ENCODE measurements at regions not wholly inside any gene's neighbourhood (a gene's known extent, or its start where the extent isn't known, plus 50 kb on each side); places are given as distances from the start of the nearest gene placed in this dataset.

GRCh38 chr6:165081944-165082532 is 227.4 kb downstream of the C6orf118 start:
- no peak for DNase-seq

GRCh38 chr6:165077876-165078275 is 231.5 kb downstream of the C6orf118 start:
- no peak for DNase-seq

- DNase-seq = no peak
Measured at GRCh38 chr6:165071906-165072305, 237.5 kb downstream of the C6orf118 start.

GRCh38 chr6:165060720-165061119 is 248.7 kb downstream of the C6orf118 start:
- no peak for DNase-seq

GRCh38 chr6:165059032-165059431 is 250.4 kb downstream of the C6orf118 start:
- DNase-seq = no peak

GRCh38 chr6:165056292-165056691 is 253.1 kb downstream of the C6orf118 start:
- DNase-seq = no peak

GRCh38 chr6:165055231-165055630 is 254.2 kb downstream of the C6orf118 start:
- no peak for DNase-seq

GRCh38 chr6:165052561-165053480 is 256.6 kb downstream of the C6orf118 start:
- DNase-seq = no peak

GRCh38 chr6:165049362-165049761 is 260.0 kb downstream of the C6orf118 start:
- DNase-seq = peak; percentile 62

- no peak for DNase-seq
Measured at GRCh38 chr6:165047952-165048351, 261.5 kb downstream of the C6orf118 start.

- DNase-seq = no peak
Measured at GRCh38 chr6:165045631-165046030, 263.8 kb downstream of the C6orf118 start.

GRCh38 chr6:165042912-165043311 is 266.5 kb downstream of the C6orf118 start:
- DNase-seq = no peak

- no peak for DNase-seq
Measured at GRCh38 chr6:165040440-165040839, 269.0 kb downstream of the C6orf118 start.

- DNase-seq = no peak
Measured at GRCh38 chr6:165034271-165034741, 275.1 kb downstream of the C6orf118 start.

- DNase-seq = no peak
Measured at GRCh38 chr6:165031502-165031901, 277.9 kb downstream of the C6orf118 start.

- no peak for DNase-seq
Measured at GRCh38 chr6:165025040-165025439, 284.4 kb downstream of the C6orf118 start.

- DNase-seq = no peak
Measured at GRCh38 chr6:165019681-165020080, 289.7 kb downstream of the C6orf118 start.

GRCh38 chr6:165015676-165016075 is 293.7 kb downstream of the C6orf118 start:
- no peak for DNase-seq

GRCh38 chr6:165013701-165014100 is 295.7 kb downstream of the C6orf118 start:
- DNase-seq = no peak

GRCh38 chr6:165012183-165012582 is 297.2 kb downstream of the C6orf118 start:
- no peak for DNase-seq

GRCh38 chr6:165010556-165011535 is 298.6 kb downstream of the C6orf118 start:
- no peak for DNase-seq

- DNase-seq = no peak
Measured at GRCh38 chr6:165008971-165009370, 300.4 kb downstream of the C6orf118 start.

- DNase-seq = no peak
Measured at GRCh38 chr6:165002866-165003265, 306.5 kb downstream of the C6orf118 start.
